GM12865 (cell line): ENCODE measurements at regions not wholly inside any gene's neighbourhood (a gene's known extent, or its start where the extent isn't known, plus 50 kb on each side); places are given as distances from the start of the nearest gene placed in this dataset.

Experiments used
- DNase-seq: peaks from one replicate; pipeline ENCODE4 v3.0.0; 2010; ENCODE audit warnings: low read depth
- H3K4me3 ChIP-seq: 2 replicates; pipeline ENCODE4 v1.5.1; 2011; ENCODE audit warnings: mild to moderate bottlenecking, low read depth, low read length, control low read depth
- TF ChIP-seq, protein P1 (sequence below): IDR thresholded peaks from 2 replicates; pipeline ENCODE4 v1.5.1; 2011; ENCODE audit warnings: low read length, control low read depth, low read depth, inconsistent platforms; ENCODE audit not compliant: insufficient read depth; ENCODE audit errors: missing control alignments

DNA sequence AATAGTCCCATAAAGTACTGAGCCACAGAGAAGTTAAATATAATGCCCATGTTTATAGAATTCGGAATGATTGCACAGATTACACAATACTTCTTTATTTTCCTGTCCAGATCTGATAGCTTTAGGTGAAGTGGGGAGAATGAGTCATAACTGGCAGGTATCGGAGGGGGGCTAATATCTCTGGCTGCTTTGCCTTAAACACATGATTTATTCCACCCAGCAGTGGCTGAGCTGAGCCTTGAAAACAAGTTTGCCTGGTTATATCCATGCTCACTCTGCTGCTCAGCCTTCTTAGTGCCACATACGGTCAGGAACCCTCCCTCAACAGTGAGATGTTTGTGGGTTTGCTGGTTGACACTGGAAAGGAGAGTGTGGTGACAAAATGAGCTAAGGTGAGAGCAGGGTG is 119.7 kb upstream of the ZNF648 start:
- DNase-seq, result peak; percentile 23
- H3K4me3 ChIP-seq, result no peak overlapping the region
- TF ChIP-seq, protein P1, sequence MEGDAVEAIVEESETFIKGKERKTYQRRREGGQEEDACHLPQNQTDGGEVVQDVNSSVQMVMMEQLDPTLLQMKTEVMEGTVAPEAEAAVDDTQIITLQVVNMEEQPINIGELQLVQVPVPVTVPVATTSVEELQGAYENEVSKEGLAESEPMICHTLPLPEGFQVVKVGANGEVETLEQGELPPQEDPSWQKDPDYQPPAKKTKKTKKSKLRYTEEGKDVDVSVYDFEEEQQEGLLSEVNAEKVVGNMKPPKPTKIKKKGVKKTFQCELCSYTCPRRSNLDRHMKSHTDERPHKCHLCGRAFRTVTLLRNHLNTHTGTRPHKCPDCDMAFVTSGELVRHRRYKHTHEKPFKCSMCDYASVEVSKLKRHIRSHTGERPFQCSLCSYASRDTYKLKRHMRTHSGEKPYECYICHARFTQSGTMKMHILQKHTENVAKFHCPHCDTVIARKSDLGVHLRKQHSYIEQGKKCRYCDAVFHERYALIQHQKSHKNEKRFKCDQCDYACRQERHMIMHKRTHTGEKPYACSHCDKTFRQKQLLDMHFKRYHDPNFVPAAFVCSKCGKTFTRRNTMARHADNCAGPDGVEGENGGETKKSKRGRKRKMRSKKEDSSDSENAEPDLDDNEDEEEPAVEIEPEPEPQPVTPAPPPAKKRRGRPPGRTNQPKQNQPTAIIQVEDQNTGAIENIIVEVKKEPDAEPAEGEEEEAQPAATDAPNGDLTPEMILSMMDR, result no peak

DNA sequence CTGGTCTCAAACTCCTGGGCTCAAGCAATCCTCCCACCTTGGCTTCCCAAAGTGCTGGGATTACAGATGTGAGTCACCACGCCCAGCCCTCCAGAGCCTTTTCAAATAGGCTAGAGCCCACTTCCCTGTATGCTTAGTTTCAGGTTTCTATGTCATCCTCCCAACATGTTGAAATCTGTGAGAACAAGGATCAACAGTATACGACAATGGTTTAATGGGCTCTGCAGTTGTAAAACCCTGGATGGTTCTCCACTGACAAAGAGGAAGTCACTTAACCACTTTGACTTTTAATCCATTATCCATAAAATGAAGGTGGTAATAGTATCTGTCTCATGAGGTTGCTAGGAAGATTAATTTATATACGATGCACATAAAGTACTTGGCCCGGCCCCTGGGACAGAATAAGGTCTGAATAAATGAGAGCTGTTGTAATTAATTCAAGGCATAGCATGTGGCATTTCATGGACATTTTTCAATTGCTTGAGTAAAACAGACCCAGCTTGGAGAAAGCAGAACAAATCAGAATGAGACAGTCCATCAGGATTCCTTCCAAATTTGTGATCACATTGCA is 113.9 kb upstream of the ZNF648 start:
- DNase-seq, result no peak
- TF ChIP-seq, protein P1, result no peak

DNA sequence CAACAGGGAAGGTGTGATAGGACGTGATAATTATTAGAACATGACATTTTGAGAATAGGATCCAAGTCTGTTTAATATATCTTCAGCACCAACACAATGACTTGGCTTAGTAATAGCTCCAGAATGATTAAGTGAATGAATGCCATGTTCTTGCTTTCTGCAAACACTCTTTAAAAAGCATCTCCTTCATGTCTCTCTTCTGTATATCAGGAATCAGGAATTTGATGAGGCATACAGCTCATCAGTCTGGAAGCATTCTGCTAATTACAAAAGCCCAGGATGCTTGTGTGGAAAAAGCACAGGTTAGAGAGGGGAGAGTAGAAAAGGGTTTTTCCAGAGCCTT is 113.0 kb upstream of the ZNF648 start:
- no peak for DNase-seq
- no peak overlapping the region for H3K4me3 ChIP-seq
- TF ChIP-seq, protein P1, result no peak

More for the DNA sequence above, 113.9 kb upstream of the ZNF648 start:
- H3K4me3 ChIP-seq, result no peak overlapping the region

DNA sequence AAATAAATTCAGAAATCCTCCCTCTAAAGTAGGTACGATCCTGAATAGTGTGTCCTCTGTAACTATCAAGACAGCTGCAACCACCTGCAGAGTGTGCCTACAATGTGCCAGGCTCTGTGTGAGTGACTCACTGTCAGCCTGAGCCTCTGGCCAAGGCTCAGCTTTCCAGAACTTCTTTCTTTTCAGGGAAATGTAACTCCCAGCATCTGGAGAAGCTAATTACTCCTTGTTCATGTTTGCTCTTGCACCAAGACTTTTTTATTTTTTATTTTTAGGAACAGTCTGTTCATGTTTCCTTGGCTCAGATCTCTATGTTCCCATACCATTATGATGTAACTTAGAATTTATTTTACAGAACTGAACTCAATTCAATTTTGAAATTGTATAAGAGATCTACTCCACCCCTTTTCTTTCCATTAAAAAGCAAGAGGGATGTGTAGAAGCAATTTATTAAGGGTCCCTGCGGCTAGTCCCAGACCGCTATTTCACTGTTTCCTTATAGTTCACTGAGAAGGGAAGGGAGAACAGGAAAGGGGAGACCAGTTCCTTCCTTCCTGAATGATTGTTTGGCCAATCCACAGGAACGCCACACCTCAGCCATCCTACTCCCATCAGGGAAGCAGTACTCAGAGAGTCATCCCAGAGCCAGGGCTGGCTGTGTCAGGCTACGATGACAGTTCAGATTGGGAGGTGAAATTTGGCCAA is 112.4 kb upstream of the ZNF648 start:
- TF ChIP-seq, protein P1, result no peak
- no peak for DNase-seq
- no peak overlapping the region for H3K4me3 ChIP-seq

DNA sequence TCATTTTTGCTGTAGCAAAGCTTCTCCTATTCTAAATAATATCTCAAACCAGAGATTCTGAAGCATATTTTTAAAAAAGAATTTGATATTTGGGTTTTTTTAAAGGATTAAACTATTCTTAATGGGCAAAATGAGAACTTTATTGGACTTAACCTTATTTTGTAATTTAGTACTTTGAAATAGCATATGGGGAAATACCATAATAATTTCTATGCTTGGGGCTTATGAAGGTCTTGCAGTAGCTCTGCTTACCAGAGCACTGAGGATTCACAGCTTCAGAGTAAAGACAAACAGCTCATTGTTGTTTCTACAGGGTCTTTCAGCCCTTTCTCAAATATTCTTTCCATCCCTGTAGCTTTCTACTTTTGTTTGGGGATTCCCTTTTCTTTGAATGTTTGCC is 111.2 kb upstream of the ZNF648 start:
- no peak overlapping the region for H3K4me3 ChIP-seq
- TF ChIP-seq, protein P1, result no peak
- no peak for DNase-seq

DNA sequence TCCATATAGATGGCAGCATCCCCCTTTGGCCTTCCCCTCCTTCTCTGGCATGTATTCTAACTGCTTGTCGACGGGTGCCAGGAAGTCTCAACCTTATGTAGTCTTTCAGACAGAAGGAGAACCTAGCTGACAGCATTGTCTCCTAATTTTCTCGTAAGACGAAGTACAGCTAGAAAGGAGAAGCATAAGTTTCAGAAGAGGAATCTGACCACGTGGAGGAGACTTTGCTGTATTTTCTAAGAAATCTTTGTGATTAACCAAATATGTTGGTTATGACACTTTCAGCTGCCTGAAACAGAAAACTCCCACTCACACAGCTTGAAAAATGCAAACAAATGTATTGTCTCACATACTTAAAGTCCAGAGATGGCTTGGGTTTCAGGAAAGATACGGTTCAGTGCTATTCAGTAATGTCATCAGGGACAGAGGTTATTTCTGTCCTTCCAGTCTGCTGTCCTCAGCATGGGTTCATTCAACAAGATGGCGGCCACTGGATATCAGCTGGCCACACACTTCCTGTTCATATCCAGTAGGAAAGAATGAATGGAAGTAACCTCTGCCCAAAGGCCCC is 109.5 kb upstream of the ZNF648 start:
- TF ChIP-seq, protein P1, result no peak
- H3K4me3 ChIP-seq, result no peak overlapping the region
- peak; percentile 41 for DNase-seq
